K562 (cell line): ENCODE measurements at regions not wholly inside any gene's neighbourhood (a gene's known extent, or its start where the extent isn't known, plus 50 kb on each side); places are given as distances from the start of the nearest gene placed in this dataset.

ENCODE experiments used
- ATAC-seq: fragments of 200-7000 bp; cut with Tn5 transposase; 3 replicates; pipeline ENCODE4 v1.9.1; 2020; ENCODE audit warnings: moderate library complexity
- BruUV-seq: library from RNA; stranded (reverse); fragments of 400-500 nt; replicated peaks from 2 replicates; lab custom pipeline; 2021; lab: Mats Ljungman, UMichigan
- CTCF ChIA-PET: fragments of 300-600 bp; formaldehyde crosslinking; extraction: SDS; loops from one replicate; lab custom pipeline; 2021; ENCODE audit warnings: low intra/inter-chr PET ratio; lab: Yijun Ruan, JAX
- POLR2A ChIA-PET: fragments of 300-600, 350-650 bp; sonication (Branson Sonifier 250); formaldehyde crosslinking; extraction: SDS; loops from one replicate; lab custom pipeline; 2021; ENCODE audit warnings: antibody characterized with exemption, inconsistent platforms; lab: Yijun Ruan, JAX
- DNase-seq, 4 experiments: peaks; one replicate each; pipeline versions ENCODE4 v3.0.0 to v3.0.0-alpha.2; 2011 to 2018; ENCODE audit warnings: low spot score in 3 of 4, mixed read lengths in 3 of 4; ENCODE audit errors: extremely low read depth in 1 of 4
- FAIRE-seq: peaks from 2 replicates; lab custom pipeline; 2011; peaks lifted over from hg19 to GRCh38; lab: Jason Lieb, UNC
- H2AFZ ChIP-seq: 2 replicates; pipeline ENCODE4 v1.6.0; 2011; ENCODE audit warnings: low read depth, low read length, control low read depth, inconsistent platforms
- H3K27ac ChIP-seq: fragments of 200-600 bp; 3 replicates; pipeline ENCODE4 v1.8.0; 2011; ENCODE audit warnings: low read depth, mild to moderate bottlenecking, control low read depth, inconsistent platforms, low read length, moderate library complexity, mixed read lengths; ENCODE audit errors: extremely low read depth
- H3K27me3 ChIP-seq, 2 experiments: fragments of 300-600 bp in 1 of 2; 2 replicates in 1 of 2; 3 replicates in 1 of 2; pipeline versions ENCODE4 v1.6.0 to v1.8.0; 2011; ENCODE audit warnings: inconsistent platforms in 2 of 2, low read length in 2 of 2, mild to moderate bottlenecking in 1 of 2, mixed read lengths in 1 of 2, moderate library complexity in 1 of 2; ENCODE audit not compliant: control insufficient read depth in 2 of 2, insufficient read depth in 2 of 2
- H3K36me3 ChIP-seq: fragments of 300-600 bp; 3 replicates; pipeline ENCODE4 v1.8.0; 2011; ENCODE audit warnings: mild to moderate bottlenecking, low read length, inconsistent platforms; ENCODE audit not compliant: control insufficient read depth, insufficient read depth
- H3K4me1 ChIP-seq, 2 experiments: fragments of 200-600 bp in 1 of 2; replicated peaks in 1 of 2; 2 replicates in 1 of 2; 3 replicates in 1 of 2; pipeline versions ENCODE4 v1.5.1 to v1.8.0; 2011; ENCODE audit warnings: inconsistent platforms in 2 of 2, low read length in 2 of 2, mild to moderate bottlenecking in 1 of 2, mixed read lengths in 1 of 2, moderate library complexity in 1 of 2; ENCODE audit not compliant: control insufficient read depth in 2 of 2, insufficient read depth in 2 of 2
- H3K4me2 ChIP-seq: 2 replicates; pipeline ENCODE4 v1.6.1; 2011; ENCODE audit warnings: low read length, control low read depth, inconsistent platforms, mixed read lengths; ENCODE audit not compliant: insufficient read depth
- H3K4me3 ChIP-seq: fragments of 200-600 bp; sonication (generic), shearing (Covaris generic); 2 replicates; pipeline ENCODE4 v1.5.1; 2016; ENCODE audit warnings: control low read depth, inconsistent platforms
- H3K79me2 ChIP-seq: fragments of 200-600 bp; 3 replicates; pipeline ENCODE4 v1.8.0; 2011; ENCODE audit warnings: low read length, inconsistent platforms; ENCODE audit not compliant: control insufficient read depth, insufficient read depth
- H3K9ac ChIP-seq, 2 experiments: 2 replicates each; pipeline versions ENCODE4 v1.6.0 to v1.6.1; 2011; ENCODE audit warnings: low read depth in 2 of 2, low read length in 2 of 2, control low read depth in 1 of 2, inconsistent platforms in 1 of 2, mild to moderate bottlenecking in 1 of 2, mixed read lengths in 1 of 2; ENCODE audit not compliant: insufficient read depth in 1 of 2
- H3K9me1 ChIP-seq: one replicate; pipeline ENCODE4 v1.6.0; 2011; ENCODE audit warnings: inconsistent platforms, mild to moderate bottlenecking, low read length, moderate library complexity; ENCODE audit not compliant: control insufficient read depth, insufficient read depth
- H3K9me3 ChIP-seq: replicated peaks from 2 replicates; pipeline ENCODE4 v1.5.1; 2011; ENCODE audit warnings: low read depth, low read length, inconsistent platforms; ENCODE audit not compliant: control insufficient read depth, insufficient read depth
- H4K20me1 ChIP-seq: replicated peaks from 2 replicates; pipeline ENCODE4 v1.6.1; 2011; ENCODE audit warnings: low read length, inconsistent platforms, mixed read lengths; ENCODE audit not compliant: control insufficient read depth, insufficient read depth
- KHSRP ChIP-seq: fragments of 450-650 bp; IDR thresholded peaks from 2 replicates; pipeline ENCODE4 v1.6.1; 2017
- RAD21 ChIP-seq, 2 experiments: fragments of 250-450 bp in 1 of 2; fragments of 450-650 bp in 1 of 2; sonication (Bioruptor Pico) in 1 of 2; formaldehyde crosslinking in 1 of 2; IDR thresholded peaks in 1 of 2; conservative IDR thresholded peaks in 1 of 2; 2 replicates each; pipeline versions ENCODE4 v1.4.0 to v1.8.0; 2020 to 2022; ENCODE audit warnings: mild to moderate bottlenecking in 2 of 2, moderate library complexity in 1 of 2
- SLC30A9 ChIP-seq: fragments of 250-450 bp; sonication (Bioruptor Pico); IDR thresholded peaks from 2 replicates; pipeline ENCODE4 v1.8.0; 2022; ENCODE audit warnings: mild to moderate bottlenecking, moderate library complexity
- SNIP1 ChIP-seq: fragments of 450-650 bp; IDR thresholded peaks from 2 replicates; pipeline ENCODE4 v1.7.1; 2017; ENCODE audit warnings: low read depth, mild to moderate bottlenecking
- SREBF2 ChIP-seq: sonication (generic); formaldehyde crosslinking; IDR thresholded peaks from 2 replicates; pipeline ENCODE4 v1.4.0; 2020; ENCODE audit warnings: mild to moderate bottlenecking, missing genetic modification reagents
- TCF7L2 ChIP-seq: fragments of 150-350 bp; IDR thresholded peaks from 2 replicates; pipeline ENCODE4 v1.6.1; 2016; ENCODE audit warnings: low read depth, mild to moderate bottlenecking, low read length, moderate library complexity
- ZNF551 ChIP-seq: fragments of 250-450 bp; sonication (Bioruptor Pico); IDR thresholded peaks from 2 replicates; pipeline ENCODE4 v1.5.0; 2021; ENCODE audit warnings: mild to moderate bottlenecking, moderate library complexity
- WGBS: fragments of 100-300 bp; shearing (Covaris generic); methylation state at CpG from one replicate; pipeline ENCODE4 v1.1.6; 2016; ENCODE audit warnings: low coverage, mixed read lengths; ENCODE audit not compliant: insufficient coverage; ENCODE audit errors: missing lambda C conversion rate; 5-methylcytosine and 5-hydroxymethylcytosine counted together
- in situ Hi-C: fragments of 300-500 bp; cut with MboI; formaldehyde crosslinking; loops from 4 replicates; pipeline ENCODE4 v1.15.0; 2018; ENCODE audit warnings: inconsistent platforms, mixed read lengths
- intact Hi-C: fragments of 100-400 bp; cut with micrococcal nuclease; formaldehyde crosslinking; loops from 2 replicates; pipeline ENCODE4 v1.14.2; 2022
- TF ChIP-seq, protein P1 (sequence below), 2 experiments: fragments of 450-650 bp; IDR thresholded peaks; 2 replicates each; pipeline ENCODE4 v1.6.1; 2016
- TF ChIP-seq, protein P2 (sequence below): IDR thresholded peaks from 2 replicates; pipeline ENCODE4 v1.6.1; 2014; ENCODE audit warnings: antibody characterized with exemption

DNA sequence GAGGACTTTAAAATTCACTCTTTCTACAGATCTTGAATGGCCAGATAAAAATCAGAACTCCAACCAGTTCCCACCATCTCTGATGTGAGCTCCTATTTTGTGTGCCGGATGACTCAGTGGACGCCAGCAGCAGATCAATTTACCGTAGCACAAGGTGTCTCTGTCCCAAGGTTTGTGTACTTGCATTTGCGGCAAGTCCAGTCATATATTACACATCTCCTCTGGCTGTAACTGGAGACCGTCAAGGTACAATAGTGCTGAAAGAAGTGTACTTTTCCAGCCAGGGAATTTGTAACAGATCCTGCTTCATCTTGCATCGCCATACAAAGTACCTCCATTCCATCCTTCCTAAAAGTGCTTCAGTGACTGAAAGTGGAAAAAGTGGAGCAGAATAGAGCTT is 108.2 kb upstream of the SORBS2 start:
- ATAC-seq (no peak), FAIRE-seq (no peak), DNase-seq (no peak)
- Histone ChIP-seq H2AFZ (no peak overlapping the region), H3K27ac (no peak overlapping the region), H3K9me3 (no peaks in the 10 kb centered on the region), H3K9me1 (no peaks in the 10 kb centered on the region), H3K27me3 (no peaks in the 10 kb centered on the region; a peak in 1 of 5 replicates), H3K9ac (no peak overlapping the region), H3K4me2 (no peak overlapping the region), H3K36me3 (no peaks in the 10 kb centered on the region), H3K4me1 (no peaks in the 10 kb centered on the region), H3K79me2 (no peaks in the 10 kb centered on the region), H4K20me1 (no peaks in the 10 kb centered on the region), H3K4me3 (no peak overlapping the region)
- in situ Hi-C loops (no loop called here), intact Hi-C loops (no loop called here)
- 0% methylated on average over 6 of the region's 6 CpGs for WGBS
- no peak for TF ChIP-seq SREBF2 (CRISPR knock-in tag)
- TF ChIP-seq SNIP1: no peak
- TF ChIP-seq KHSRP: no peak
- TF ChIP-seq, protein P1, sequence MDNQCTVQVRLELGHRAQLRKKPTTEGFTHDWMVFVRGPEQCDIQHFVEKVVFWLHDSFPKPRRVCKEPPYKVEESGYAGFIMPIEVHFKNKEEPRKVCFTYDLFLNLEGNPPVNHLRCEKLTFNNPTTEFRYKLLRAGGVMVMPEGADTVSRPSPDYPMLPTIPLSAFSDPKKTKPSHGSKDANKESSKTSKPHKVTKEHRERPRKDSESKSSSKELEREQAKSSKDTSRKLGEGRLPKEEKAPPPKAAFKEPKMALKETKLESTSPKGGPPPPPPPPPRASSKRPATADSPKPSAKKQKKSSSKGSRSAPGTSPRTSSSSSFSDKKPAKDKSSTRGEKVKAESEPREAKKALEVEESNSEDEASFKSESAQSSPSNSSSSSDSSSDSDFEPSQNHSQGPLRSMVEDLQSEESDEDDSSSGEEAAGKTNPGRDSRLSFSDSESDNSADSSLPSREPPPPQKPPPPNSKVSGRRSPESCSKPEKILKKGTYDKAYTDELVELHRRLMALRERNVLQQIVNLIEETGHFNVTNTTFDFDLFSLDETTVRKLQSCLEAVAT (IDR thresholded peaks at IDR 0.05): no peak
- no peak for TF ChIP-seq SLC30A9
- TF ChIP-seq RAD21 (CRISPR knock-in tag; conservative IDR thresholded peaks at IDR 0.05 in 1 of 2, IDR thresholded peaks at IDR 0.05 in 1 of 2): no peak
- TF ChIP-seq ZNF551: no peak
- TF ChIP-seq TCF7L2: no peak
- TF ChIP-seq, protein P2, sequence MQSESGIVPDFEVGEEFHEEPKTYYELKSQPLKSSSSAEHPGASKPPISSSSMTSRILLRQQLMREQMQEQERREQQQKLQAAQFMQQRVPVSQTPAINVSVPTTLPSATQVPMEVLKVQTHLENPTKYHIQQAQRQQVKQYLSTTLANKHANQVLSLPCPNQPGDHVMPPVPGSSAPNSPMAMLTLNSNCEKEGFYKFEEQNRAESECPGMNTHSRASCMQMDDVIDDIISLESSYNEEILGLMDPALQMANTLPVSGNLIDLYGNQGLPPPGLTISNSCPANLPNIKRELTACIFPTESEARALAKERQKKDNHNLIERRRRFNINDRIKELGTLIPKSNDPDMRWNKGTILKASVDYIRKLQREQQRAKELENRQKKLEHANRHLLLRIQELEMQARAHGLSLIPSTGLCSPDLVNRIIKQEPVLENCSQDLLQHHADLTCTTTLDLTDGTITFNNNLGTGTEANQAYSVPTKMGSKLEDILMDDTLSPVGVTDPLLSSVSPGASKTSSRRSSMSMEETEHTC: no peak
- ChIA-PET POLR2A (no interaction called here), CTCF (no interaction called here)
- BruUV-seq: no TSS peak
